ENCODE measurements at regions not wholly inside any gene's neighbourhood (a gene's known extent, or its start where the extent isn't known, plus 50 kb on each side); places are given as distances from the start of the nearest gene placed in this dataset.
A peak's percentile ranks its signal among the peaks of the same experiment; 100 is the strongest.

DNA sequence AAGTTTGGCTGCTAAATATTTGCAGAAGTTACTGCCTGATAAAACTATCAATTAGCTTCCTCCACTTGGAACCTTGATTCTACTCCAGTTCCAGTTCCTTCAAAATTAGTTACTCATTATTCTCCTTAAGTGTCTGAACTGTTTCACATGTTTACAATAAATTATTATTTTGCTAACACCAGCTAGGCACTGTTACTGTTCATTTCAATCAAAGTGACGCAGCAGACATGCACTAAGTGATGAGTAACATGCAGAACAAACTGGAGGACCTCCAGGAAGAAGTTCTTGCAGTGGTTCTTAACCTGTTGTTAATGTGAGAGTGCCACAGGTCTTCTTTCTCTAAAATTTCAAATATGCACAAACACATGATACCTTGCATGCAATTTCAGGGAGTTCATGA is 491.8 kb upstream of the SEMA3A start:
- no peaks in the 10 kb centered on the region for H3K9me3 ChIP-seq (ENCODE audit: control insufficient read depth in 2 of 2, insufficient read depth in 1 of 2, low read depth in 1 of 2, low read length in 1 of 2)
- no peak overlapping the region for H3K4me3 ChIP-seq (ENCODE audit: low read depth in 1 of 3, low read length in 3 of 3)
- DNase-seq (no peak), FAIRE-seq (no peak)
- 45 to 66% (median 51%) methylated on average over 1 of the region's 1 CpG for WGBS, 3 donors
- no peak overlapping the region for H3K27ac ChIP-seq (ENCODE audit: low read depth in 1 of 3, low read length in 2 of 3)
- H3K36me3 ChIP-seq (ENCODE audit: control insufficient read depth in 3 of 3, insufficient read depth in 2 of 3, low read depth in 1 of 3, low read length in 3 of 3) = no peaks in the 10 kb centered on the region
- no peaks in the 10 kb centered on the region for H3K4me1 ChIP-seq (ENCODE audit: control insufficient read depth in 3 of 3, insufficient read depth in 2 of 3, low read depth in 1 of 3, low read length in 2 of 3)
- no peaks in the 10 kb centered on the region for H3K27me3 ChIP-seq (ENCODE audit: control insufficient read depth in 3 of 3, insufficient read depth in 3 of 3, low read length in 3 of 3)

DNA sequence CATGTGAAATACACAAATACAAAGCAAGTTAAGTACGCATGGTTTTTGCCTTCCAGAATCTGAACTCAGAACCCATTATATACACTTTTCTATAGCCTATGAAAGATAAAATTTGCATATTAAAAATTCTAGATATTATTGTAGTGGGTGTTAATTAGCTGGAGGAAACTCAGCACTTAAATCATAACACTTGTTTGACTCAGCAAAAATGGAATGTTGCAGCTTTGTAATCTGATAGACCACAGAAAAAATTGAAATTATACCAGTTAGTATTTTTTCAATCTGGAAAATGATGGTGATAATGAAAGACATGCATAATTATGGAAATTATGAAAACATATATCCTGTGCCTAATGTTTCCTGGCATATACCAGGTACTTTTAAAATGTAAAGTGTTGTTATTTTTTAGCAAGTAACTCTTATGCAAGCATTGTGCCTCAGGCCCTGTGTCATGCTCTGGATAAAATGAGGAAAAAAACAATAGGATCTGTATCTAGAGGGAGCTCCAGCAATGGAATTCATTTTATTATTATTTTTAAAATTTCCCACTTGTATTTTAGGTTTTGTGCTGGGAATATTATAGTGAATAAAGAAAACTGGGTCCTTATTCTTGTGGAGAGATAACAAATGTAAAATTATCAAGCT is 490.4 kb upstream of the SEMA3A start:
- Histone ChIP-seq H3K36me3 (ENCODE audit: control insufficient read depth in 3 of 3, insufficient read depth in 2 of 3, low read depth in 1 of 3, low read length in 3 of 3) (no peaks in the 10 kb centered on the region), H3K9me3 (ENCODE audit: control insufficient read depth in 2 of 2, insufficient read depth in 1 of 2, low read depth in 1 of 2, low read length in 1 of 2) (peaks cover 0 to 1% of the 10 kb centered on the region in 2 donors), H3K27me3 (ENCODE audit: control insufficient read depth in 3 of 3, insufficient read depth in 3 of 3, low read length in 3 of 3) (no peaks in the 10 kb centered on the region), H3K4me3 (ENCODE audit: low read depth in 1 of 3, low read length in 3 of 3) (no peak overlapping the region), H3K27ac (ENCODE audit: low read depth in 1 of 3, low read length in 2 of 3) (no peak overlapping the region), H3K4me1 (ENCODE audit: control insufficient read depth in 3 of 3, insufficient read depth in 2 of 3, low read depth in 1 of 3, low read length in 2 of 3) (no peaks in the 10 kb centered on the region)
- DNase-seq (no peak), FAIRE-seq (no peak)
- 92 to 98% (median 97%) methylated on average over 1 of the region's 1 CpG for WGBS, 3 donors

DNA sequence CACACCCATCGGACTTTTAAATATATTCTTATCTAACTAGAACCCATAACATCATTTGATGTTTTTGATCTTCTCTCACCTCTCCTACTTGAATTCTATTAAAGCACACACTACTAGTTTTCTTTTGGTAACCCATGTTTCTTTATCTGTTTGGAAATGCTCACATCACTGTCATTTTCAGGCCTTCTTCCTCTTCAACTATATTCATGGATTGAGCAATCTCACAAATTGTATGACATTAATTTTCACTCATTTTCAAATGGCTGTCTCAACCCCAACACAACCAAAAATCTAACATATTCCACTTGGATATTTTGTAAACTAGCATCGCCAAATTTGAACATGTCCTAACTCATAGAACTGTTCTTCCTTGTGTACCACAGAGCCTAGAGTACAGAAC is 488.0 kb upstream of the SEMA3A start:
- 70 to 85% (median 83%) methylated on average over 2 of the region's 2 CpGs for WGBS, 3 donors
- H3K36me3 ChIP-seq (ENCODE audit: control insufficient read depth in 3 of 3, insufficient read depth in 2 of 3, low read depth in 1 of 3, low read length in 3 of 3) = no peaks in the 10 kb centered on the region
- no peaks in the 10 kb centered on the region for H3K4me1 ChIP-seq (ENCODE audit: control insufficient read depth in 3 of 3, insufficient read depth in 2 of 3, low read depth in 1 of 3, low read length in 2 of 3)
- no peaks in the 10 kb centered on the region for H3K27me3 ChIP-seq (ENCODE audit: control insufficient read depth in 3 of 3, insufficient read depth in 3 of 3, low read length in 3 of 3)
- DNase-seq (no peak), FAIRE-seq (no peak)
- no peak overlapping the region for H3K4me3 ChIP-seq (ENCODE audit: low read depth in 1 of 3, low read length in 3 of 3)
- H3K9me3 ChIP-seq (ENCODE audit: control insufficient read depth in 2 of 2, insufficient read depth in 1 of 2, low read depth in 1 of 2, low read length in 1 of 2) = peaks cover 0 to 2% of the 10 kb centered on the region in 2 donors
- no peak overlapping the region for H3K27ac ChIP-seq (ENCODE audit: low read depth in 1 of 3, low read length in 2 of 3)

DNA sequence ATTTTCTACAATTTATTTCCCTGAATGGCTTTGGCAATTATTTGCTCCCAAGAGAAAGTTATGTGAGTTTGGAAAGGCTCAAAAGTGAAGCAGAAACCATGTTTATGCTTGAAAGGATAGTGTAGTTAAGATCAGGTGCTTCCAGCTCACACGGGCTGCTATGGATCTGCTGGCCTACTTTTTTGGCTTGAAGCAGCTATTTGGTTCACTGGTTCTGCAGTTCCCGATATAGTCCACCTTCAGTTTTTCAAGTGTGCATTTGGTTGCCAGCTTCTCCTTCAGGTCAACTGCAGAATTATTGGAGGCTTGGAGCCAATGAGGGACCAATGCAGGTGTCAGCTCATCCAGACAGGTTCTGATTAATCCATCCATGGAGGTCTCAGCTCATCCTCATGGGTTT is 484.3 kb upstream of the SEMA3A start:
- no peaks in the 10 kb centered on the region for H3K36me3 ChIP-seq (ENCODE audit: control insufficient read depth in 3 of 3, insufficient read depth in 2 of 3, low read depth in 1 of 3, low read length in 3 of 3)
- WGBS, 3 donors = 92 to 94% (median 93%) methylated on average over 2 of the region's 2 CpGs
- H3K27ac ChIP-seq (ENCODE audit: low read depth in 1 of 3, low read length in 2 of 3) = no peak overlapping the region
- H3K4me1 ChIP-seq (ENCODE audit: control insufficient read depth in 3 of 3, insufficient read depth in 2 of 3, low read depth in 1 of 3, low read length in 2 of 3) = peaks cover 0 to 3% (median 0%) of the 10 kb centered on the region in 3 donors
- no peaks in the 10 kb centered on the region for H3K27me3 ChIP-seq (ENCODE audit: control insufficient read depth in 3 of 3, insufficient read depth in 3 of 3, low read length in 3 of 3)
- FAIRE-seq (no peak), DNase-seq (no peak)
- H3K9me3 ChIP-seq (ENCODE audit: control insufficient read depth in 2 of 2, insufficient read depth in 1 of 2, low read depth in 1 of 2, low read length in 1 of 2) = peaks cover 0 to 2% of the 10 kb centered on the region in 2 donors
- H3K4me3 ChIP-seq (ENCODE audit: low read depth in 1 of 3, low read length in 3 of 3) = no peak overlapping the region

DNA sequence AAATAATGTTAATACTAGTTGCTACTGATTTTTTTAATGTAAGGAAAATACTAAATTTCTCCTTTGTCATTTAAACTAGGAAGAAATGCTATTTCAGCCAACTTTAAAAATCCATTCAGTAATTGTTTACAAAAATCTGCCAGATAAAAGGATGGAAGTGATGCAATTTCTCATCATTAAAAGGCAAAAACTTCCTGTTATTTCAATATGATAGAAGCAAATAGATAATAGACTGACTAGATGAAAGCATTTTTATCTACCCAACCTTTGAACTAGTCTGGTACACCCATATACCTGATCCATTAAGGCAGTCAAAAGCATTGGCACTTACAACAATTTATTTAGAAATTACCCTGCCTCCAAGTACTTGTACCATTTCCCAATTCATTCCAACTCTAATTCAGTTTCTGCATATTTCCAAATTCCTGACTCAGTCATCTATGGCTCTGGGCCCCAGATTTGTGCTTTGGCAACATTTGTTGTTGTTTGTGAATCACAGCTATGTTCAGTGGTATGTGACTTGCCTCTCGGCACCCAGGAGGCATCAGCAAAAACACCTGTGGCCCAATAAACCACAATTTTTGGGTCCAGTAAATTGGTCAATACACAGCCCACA is 482.6 kb upstream of the SEMA3A start:
- H3K4me3 ChIP-seq (ENCODE audit: low read depth in 1 of 3, low read length in 3 of 3) = no peak overlapping the region
- FAIRE-seq = no peak
- peaks cover 0 to 3% (median 0%) of the 10 kb centered on the region in 3 donors for H3K4me1 ChIP-seq (ENCODE audit: control insufficient read depth in 3 of 3, insufficient read depth in 2 of 3, low read depth in 1 of 3, low read length in 2 of 3)
- no peak overlapping the region for H3K27ac ChIP-seq (ENCODE audit: low read depth in 1 of 3, low read length in 2 of 3)
- no peaks in the 10 kb centered on the region for H3K36me3 ChIP-seq (ENCODE audit: control insufficient read depth in 3 of 3, insufficient read depth in 2 of 3, low read depth in 1 of 3, low read length in 3 of 3)
- no peaks in the 10 kb centered on the region for H3K27me3 ChIP-seq (ENCODE audit: control insufficient read depth in 3 of 3, insufficient read depth in 3 of 3, low read length in 3 of 3)
- 69 to 92% (median 85%) methylated on average over 1 of the region's 1 CpG for WGBS, 3 donors
- peaks cover 0 to 2% of the 10 kb centered on the region in 2 donors for H3K9me3 ChIP-seq (ENCODE audit: control insufficient read depth in 2 of 2, insufficient read depth in 1 of 2, low read depth in 1 of 2, low read length in 1 of 2)
- no peak for DNase-seq

DNA sequence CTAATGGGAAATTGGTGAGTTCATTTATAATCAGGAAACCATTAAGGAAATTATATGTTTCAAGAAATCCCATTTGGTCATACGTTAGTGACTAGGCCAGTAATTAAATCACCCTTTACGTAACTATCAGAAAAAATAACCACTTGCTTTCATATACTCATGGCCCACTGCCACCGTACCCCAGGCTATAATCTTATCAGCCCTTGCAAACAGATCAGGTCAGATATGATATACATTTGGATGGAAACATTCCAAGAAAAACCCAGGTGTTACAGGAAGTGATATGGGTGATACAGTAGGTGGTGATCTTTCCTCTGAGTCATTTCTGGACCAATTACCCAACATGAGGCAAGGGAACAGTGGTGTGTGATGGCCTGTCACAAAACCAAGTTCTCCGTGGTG is 481.0 kb upstream of the SEMA3A start:
- Histone ChIP-seq H3K4me1 (ENCODE audit: control insufficient read depth in 3 of 3, insufficient read depth in 2 of 3, low read depth in 1 of 3, low read length in 2 of 3) (peaks cover 0 to 3% (median 0%) of the 10 kb centered on the region in 3 donors), H3K27me3 (ENCODE audit: control insufficient read depth in 3 of 3, insufficient read depth in 3 of 3, low read length in 3 of 3) (no peaks in the 10 kb centered on the region), H3K4me3 (ENCODE audit: low read depth in 1 of 3, low read length in 3 of 3) (no peak overlapping the region), H3K9me3 (ENCODE audit: control insufficient read depth in 2 of 2, insufficient read depth in 1 of 2, low read depth in 1 of 2, low read length in 1 of 2) (peaks cover 0 to 2% of the 10 kb centered on the region in 2 donors), H3K36me3 (ENCODE audit: control insufficient read depth in 3 of 3, insufficient read depth in 2 of 3, low read depth in 1 of 3, low read length in 3 of 3) (no peaks in the 10 kb centered on the region), H3K27ac (ENCODE audit: low read depth in 1 of 3, low read length in 2 of 3) (no peak overlapping the region)
- WGBS, 3 donors = 9 to 58% (median 36%) methylated on average over 4 of the region's 4 CpGs
- peak in 1 of 2 donors; percentile 69 for DNase-seq
- no peak for FAIRE-seq

DNA sequence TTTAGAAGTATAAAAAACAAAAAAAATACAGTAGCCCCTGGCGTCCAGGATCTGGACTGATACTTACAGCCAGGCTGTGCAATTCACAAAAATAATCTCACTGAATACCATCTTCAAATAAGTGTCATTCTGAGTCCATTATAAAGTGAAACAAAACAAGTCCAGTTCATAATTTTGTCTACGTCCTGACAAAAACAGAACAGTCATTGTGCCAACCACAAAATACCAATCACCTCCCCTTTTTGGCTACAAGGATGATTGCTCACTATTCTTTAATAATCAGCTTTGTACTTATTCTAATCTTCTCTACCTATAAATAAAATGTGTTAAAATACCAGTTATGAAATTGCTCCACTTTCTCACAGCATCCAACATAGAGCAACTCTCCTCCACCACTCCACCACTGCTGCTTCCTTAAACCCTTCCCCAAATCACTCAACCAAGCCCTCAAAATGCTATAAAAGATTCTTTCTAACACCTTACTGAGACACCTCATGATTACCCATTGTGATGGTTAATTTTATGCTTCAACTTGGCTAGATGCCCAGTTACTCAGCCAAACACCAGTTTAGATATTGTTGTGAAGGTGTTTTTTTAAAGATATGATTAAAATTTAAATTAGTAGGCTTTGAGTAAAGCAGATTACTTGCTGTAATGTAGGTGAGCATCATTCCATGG is 479.8 kb upstream of the SEMA3A start:
- no peak overlapping the region for H3K27ac ChIP-seq (ENCODE audit: low read depth in 1 of 3, low read length in 2 of 3)
- no peak for FAIRE-seq
- H3K9me3 ChIP-seq (ENCODE audit: control insufficient read depth in 2 of 2, insufficient read depth in 1 of 2, low read depth in 1 of 2, low read length in 1 of 2) = no peaks in the 10 kb centered on the region
- no peak overlapping the region for H3K4me3 ChIP-seq (ENCODE audit: low read depth in 1 of 3, low read length in 3 of 3)
- no peaks in the 10 kb centered on the region for H3K27me3 ChIP-seq (ENCODE audit: control insufficient read depth in 3 of 3, insufficient read depth in 3 of 3, low read length in 3 of 3)
- DNase-seq = no peak
- no peaks in the 10 kb centered on the region for H3K36me3 ChIP-seq (ENCODE audit: control insufficient read depth in 3 of 3, insufficient read depth in 2 of 3, low read depth in 1 of 3, low read length in 3 of 3)
- peaks cover 0 to 3% (median 0%) of the 10 kb centered on the region in 3 donors for H3K4me1 ChIP-seq (ENCODE audit: control insufficient read depth in 3 of 3, insufficient read depth in 2 of 3, low read depth in 1 of 3, low read length in 2 of 3)
- WGBS, 3 donors = 75 to 87% (median 76%) methylated on average over 2 of the region's 2 CpGs

DNA sequence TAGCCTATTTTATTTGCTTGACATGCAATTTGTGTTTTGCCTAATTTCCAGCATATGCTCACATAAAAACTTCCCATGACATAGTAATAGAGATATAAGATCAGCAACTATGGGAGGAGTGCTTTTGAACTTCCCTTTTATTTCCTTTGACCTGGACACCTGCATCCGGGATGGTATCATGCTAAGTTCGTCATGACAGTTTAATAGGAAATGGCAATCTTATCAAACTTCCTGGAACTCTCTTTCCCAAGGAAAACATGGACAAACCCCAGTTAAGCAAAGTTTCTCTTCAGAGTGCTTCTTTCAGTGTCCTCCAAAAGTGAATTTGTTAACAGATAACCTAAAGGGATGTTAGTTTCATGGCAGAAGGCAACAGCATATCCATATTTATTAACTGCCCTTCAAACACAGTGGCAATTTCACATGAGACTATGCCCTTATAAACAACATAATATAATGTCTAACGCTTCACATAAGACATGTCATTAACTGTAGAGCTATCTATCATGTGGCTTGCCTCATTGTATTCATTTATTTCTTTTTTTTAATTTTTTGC is 474.7 kb upstream of the SEMA3A start:
- no peaks in the 10 kb centered on the region for H3K27me3 ChIP-seq (ENCODE audit: control insufficient read depth in 3 of 3, insufficient read depth in 3 of 3, low read length in 3 of 3)
- DNase-seq (peak; percentile 6 to 7), FAIRE-seq (no peak)
- H3K4me3 ChIP-seq (ENCODE audit: low read depth in 1 of 3, low read length in 3 of 3) = no peak overlapping the region
- H3K9me3 ChIP-seq (ENCODE audit: control insufficient read depth in 2 of 2, insufficient read depth in 1 of 2, low read depth in 1 of 2, low read length in 1 of 2) = no peaks in the 10 kb centered on the region
- 26 to 46% (median 27%) methylated on average over 3 of the region's 3 CpGs for WGBS, 3 donors
- H3K27ac ChIP-seq (ENCODE audit: low read depth in 1 of 3, low read length in 2 of 3) = no peak overlapping the region
- no peaks in the 10 kb centered on the region for H3K36me3 ChIP-seq (ENCODE audit: control insufficient read depth in 3 of 3, insufficient read depth in 2 of 3, low read depth in 1 of 3, low read length in 3 of 3)
- H3K4me1 ChIP-seq (ENCODE audit: control insufficient read depth in 3 of 3, insufficient read depth in 2 of 3, low read depth in 1 of 3, low read length in 2 of 3) = no peaks in the 10 kb centered on the region
